Astrocyte (in vitro differentiated cells and primary cell): ENCODE measurements at regions not wholly inside any gene's neighbourhood (a gene's known extent, or its start where the extent isn't known, plus 50 kb on each side); places are given as distances from the start of the nearest gene placed in this dataset.

Source experiments
- EZH2 ChIP-seq: IDR thresholded peaks from 2 replicates; pipeline ENCODE4 v1.6.1; 2012; ENCODE audit warnings: mild to moderate bottlenecking, low read length, inconsistent platforms; ENCODE audit not compliant: insufficient read depth
- TF ChIP-seq, protein P1 (sequence below): IDR thresholded peaks from 2 replicates; pipeline ENCODE4 v1.5.1; 2011; ENCODE audit warnings: low read depth, mild to moderate bottlenecking, inconsistent platforms, low read length, moderate library complexity; ENCODE audit not compliant: insufficient read depth

DNA sequence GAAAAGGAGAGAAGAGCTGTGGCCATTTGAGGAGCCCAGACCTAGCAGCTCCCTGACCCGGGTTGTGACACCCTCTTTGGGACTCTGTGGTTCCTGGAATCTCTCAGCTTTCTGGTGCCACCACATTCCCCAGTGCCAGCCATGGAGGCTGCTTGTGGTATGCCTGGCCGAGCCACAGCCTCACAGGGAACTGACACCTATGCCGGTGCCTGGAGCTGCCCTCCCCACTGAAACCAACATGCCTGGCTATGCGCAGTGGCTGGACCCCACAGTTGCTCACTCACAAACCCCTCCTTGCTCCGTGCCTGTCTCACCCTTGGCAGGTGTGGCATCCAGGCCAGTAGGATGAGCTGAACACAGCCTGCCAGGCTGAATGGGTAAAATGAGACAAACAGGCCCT is 749.4 kb downstream of the ARAP2 start:
- TF ChIP-seq, protein P1, sequence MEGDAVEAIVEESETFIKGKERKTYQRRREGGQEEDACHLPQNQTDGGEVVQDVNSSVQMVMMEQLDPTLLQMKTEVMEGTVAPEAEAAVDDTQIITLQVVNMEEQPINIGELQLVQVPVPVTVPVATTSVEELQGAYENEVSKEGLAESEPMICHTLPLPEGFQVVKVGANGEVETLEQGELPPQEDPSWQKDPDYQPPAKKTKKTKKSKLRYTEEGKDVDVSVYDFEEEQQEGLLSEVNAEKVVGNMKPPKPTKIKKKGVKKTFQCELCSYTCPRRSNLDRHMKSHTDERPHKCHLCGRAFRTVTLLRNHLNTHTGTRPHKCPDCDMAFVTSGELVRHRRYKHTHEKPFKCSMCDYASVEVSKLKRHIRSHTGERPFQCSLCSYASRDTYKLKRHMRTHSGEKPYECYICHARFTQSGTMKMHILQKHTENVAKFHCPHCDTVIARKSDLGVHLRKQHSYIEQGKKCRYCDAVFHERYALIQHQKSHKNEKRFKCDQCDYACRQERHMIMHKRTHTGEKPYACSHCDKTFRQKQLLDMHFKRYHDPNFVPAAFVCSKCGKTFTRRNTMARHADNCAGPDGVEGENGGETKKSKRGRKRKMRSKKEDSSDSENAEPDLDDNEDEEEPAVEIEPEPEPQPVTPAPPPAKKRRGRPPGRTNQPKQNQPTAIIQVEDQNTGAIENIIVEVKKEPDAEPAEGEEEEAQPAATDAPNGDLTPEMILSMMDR = no peak
- no peak for TF ChIP-seq EZH2
